LNCaP clone FGC (cell line): ENCODE measurements at regions not wholly inside any gene's neighbourhood (a gene's known extent, or its start where the extent isn't known, plus 50 kb on each side); places are given as distances from the start of the nearest gene placed in this dataset.

Experiments
- DNase-seq: peaks from one replicate; pipeline ENCODE4 v3.0.0-alpha.2; 2011; ENCODE audit warnings: low read depth
- H3K4me3 ChIP-seq: 2 replicates; pipeline ENCODE4 v1.5.1; 2011; ENCODE audit warnings: mild to moderate bottlenecking, low read depth, low read length, control low read depth
- TF ChIP-seq, protein P1 (sequence below): IDR thresholded peaks from 2 replicates; pipeline ENCODE4 v1.5.1; 2012; ENCODE audit warnings: mild to moderate bottlenecking; ENCODE audit not compliant: control insufficient read depth, insufficient read depth; ENCODE audit errors: extremely low read depth

DNA sequence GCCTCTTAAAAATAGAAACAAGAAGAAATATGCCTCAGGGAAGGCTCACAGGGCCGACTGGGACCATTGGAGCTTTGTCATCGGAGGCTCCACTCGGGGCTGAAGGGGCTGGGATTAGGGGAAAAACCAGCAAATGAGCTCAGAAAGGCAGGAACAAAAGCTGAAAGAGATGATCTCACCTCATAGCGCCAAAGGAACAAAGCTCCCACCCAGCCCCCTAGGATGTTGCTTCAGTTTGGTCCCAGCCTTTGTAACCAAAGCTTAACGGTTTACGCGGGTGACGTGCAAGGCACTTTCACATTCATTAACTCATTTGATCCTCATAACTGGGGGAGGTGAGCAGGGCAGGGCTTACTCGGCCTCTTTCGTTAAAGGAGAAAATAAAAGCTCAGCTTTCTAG, 168.5 kb upstream of the DYNLRB2 start:
- H3K4me3 ChIP-seq: no peak overlapping the region
- no peak for DNase-seq
- TF ChIP-seq, protein P1, sequence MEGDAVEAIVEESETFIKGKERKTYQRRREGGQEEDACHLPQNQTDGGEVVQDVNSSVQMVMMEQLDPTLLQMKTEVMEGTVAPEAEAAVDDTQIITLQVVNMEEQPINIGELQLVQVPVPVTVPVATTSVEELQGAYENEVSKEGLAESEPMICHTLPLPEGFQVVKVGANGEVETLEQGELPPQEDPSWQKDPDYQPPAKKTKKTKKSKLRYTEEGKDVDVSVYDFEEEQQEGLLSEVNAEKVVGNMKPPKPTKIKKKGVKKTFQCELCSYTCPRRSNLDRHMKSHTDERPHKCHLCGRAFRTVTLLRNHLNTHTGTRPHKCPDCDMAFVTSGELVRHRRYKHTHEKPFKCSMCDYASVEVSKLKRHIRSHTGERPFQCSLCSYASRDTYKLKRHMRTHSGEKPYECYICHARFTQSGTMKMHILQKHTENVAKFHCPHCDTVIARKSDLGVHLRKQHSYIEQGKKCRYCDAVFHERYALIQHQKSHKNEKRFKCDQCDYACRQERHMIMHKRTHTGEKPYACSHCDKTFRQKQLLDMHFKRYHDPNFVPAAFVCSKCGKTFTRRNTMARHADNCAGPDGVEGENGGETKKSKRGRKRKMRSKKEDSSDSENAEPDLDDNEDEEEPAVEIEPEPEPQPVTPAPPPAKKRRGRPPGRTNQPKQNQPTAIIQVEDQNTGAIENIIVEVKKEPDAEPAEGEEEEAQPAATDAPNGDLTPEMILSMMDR: no peak

DNA sequence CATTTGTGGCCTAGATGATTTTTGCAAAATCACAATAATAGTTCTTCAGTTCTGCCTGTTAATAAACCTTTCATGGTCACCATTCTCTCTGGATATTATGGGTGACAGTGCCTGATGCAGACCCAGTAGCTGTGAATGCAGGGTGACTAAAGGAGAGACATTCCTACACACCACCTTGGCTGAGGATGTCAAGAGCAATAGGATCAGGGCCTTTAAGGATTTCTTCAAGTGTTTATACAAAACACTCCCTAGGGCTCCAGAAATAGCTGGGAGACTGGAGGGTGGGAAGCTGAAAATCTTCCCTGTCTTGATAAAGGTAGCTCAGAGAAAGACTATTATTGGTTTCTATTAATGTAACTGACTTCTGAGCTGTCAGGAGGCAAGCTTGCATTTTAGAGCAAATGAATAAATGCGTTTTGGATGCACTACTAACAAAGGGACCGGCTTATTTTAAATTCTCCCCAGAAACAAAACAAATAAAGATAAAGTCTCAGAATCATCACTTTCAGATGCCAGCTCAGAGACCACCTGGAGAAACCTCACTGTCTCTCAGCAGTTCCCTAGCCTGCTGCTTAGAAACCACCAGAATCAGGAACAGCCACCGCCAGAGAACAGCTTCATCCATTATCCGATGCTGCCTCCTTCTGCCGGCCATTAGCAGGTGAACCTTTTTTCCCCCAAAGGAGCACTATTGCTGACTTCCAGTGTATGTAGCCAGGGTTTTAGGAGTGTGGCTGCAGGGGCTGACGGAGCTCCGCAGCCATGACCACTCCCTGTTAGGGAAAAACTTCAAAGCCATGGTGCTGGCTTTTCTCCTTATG, 171.4 kb upstream of the DYNLRB2 start:
- H3K4me3 ChIP-seq: no peak overlapping the region
- DNase-seq: no peak
- TF ChIP-seq, protein P1: peak; percentile 86

DNA sequence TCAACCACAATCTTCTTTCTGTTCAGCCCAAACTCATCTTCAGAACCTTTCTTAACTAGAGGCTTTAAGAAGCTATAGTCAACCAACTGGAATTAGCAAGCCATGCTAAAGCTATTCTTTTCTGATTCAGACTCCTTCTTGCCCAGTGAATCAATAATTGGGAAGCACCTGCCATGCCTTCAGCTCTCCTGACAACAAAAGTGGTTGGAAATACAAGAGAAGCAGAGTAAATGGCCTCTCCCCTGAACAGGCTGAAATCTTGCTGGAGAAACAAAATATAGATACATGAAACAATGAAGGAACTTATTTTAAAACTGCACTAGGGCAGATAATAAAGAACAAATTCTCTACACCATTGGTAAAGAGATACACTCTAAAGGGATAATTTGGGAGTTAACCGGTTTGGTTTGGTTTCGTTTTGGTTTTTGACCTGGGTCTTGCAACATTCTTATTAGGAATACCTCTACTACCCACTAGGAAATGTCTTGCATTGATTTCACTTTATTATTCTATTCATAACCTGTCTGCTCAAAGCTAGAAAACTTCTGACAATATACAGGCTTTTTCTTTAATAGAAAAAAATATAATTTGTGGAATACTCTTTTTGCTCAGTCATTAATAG, 173.6 kb upstream of the DYNLRB2 start:
- H3K4me3 ChIP-seq: no peak overlapping the region
- no peak for DNase-seq
- TF ChIP-seq, protein P1: no peak

DNA sequence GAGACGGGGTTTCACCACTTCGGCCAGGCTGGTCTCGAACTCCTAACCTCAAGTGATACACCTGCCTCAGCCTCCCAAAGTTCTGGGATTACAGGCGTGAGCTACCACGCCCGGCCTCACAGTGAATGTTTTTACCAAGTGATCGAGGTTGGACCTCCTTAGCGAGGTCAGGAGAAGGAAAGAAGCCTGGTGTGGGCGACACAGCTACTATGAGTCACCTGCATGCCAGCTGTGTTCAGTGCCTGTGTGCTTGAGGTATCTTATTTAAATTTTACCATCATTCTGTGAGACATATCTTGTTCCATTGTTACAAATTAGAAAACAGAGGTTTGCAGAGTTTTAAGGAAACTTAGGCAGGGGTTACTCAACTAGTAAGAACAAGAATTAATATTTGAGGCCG, 174.8 kb upstream of the DYNLRB2 start:
- TF ChIP-seq, protein P1: no peak
- DNase-seq: no peak
- no peak overlapping the region for H3K4me3 ChIP-seq

DNA sequence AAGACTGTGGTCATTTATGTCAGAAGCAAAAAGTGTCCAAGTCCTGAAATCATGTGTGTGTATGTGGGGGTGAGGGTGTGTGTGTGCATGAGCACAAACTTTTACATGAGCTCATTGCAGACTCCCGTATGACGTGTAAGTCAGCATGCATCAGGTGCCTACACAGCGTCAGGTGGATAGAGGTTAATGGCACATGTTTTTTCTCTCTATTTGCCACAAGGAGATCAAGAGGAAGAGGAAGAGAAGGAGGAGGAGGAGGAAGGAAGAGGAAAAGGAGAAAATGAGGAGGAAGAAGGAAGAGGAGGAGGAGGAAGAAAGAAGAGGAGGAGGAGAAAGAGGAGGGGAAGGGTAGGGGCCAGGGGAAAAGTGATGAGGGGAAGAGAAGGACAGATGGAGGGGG, 178.0 kb upstream of the DYNLRB2 start:
- TF ChIP-seq, protein P1: no peak
- DNase-seq: no peak
- no peak overlapping the region for H3K4me3 ChIP-seq

DNA sequence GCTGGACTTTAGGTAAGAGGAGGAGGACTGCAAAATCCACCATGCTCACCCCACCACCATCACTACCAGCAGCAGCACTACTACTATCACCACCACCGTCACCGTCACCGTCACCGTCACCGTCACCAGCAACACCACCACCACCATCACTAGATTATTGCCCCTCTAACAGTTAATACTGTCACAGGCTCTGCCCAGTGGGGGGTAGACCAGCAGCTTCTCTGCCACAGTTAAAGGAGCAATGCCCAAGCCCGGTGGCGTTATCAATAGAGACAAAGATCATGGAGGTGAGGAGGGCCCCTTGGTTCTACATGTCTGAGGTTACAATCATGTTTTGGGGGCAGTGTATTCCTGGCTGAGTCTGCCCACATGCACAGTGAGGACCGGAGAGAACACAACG, 184.4 kb upstream of the DYNLRB2 start:
- no peak overlapping the region for H3K4me3 ChIP-seq
- no peak for DNase-seq
- TF ChIP-seq, protein P1: no peak
